ENCODE measurements at regions not wholly inside any gene's neighbourhood (a gene's known extent, or its start where the extent isn't known, plus 50 kb on each side); places are given as distances from the start of the nearest gene placed in this dataset.

- no peak for TF ChIP-seq VEZF1 (CRISPR knock-in tag; IDR thresholded peaks at IDR 0.05)
- TF ChIP-seq ETV6 (IDR thresholded peaks at IDR 0.05; ENCODE audit: borderline replicate concordance in 1 of 2, low read depth in 2 of 2, low read length in 1 of 2): no peak
- no peak for TF ChIP-seq ETV6 (CRISPR knock-in tag; IDR thresholded peaks at IDR 0.05; ENCODE audit: borderline replicate concordance)
- TF ChIP-seq RCOR1 (IDR thresholded peaks at IDR 0.05; ENCODE audit: borderline replicate concordance in 1 of 2, low read depth in 2 of 2, low read length in 2 of 2): no peak
- TF ChIP-seq ZNF212 (CRISPR knock-in tag; IDR thresholded peaks at IDR 0.05): no peak
Measured at GRCh38 chr18:55811925-55812324, 223.9 kb upstream of the TCF4 start (continued).

GRCh38 chr18:55805666-55806065 lies 217.7 kb upstream of the TCF4 start:
- no peak overlapping the region for H2AFZ ChIP-seq (ENCODE audit: low read depth, low read length)
- no peaks in the 10 kb centered on the region for H3K27me3 ChIP-seq (ENCODE audit: control insufficient read depth in 2 of 2, insufficient read depth in 2 of 2, low read length in 2 of 2)
- no peaks in the 10 kb centered on the region for H3K79me2 ChIP-seq (ENCODE audit: control insufficient read depth, insufficient read depth, low read length)
- no TSS peak for BruUV-seq (replicated peaks)
- ChIA-PET CTCF (ENCODE audit: low intra/inter-chr PET ratio) (no interaction called here), POLR2A (no interaction called here)
- H3K9ac ChIP-seq (ENCODE audit: insufficient read depth in 1 of 2, low read depth in 2 of 2, low read length in 2 of 2): no peak overlapping the region
- no peaks in the 10 kb centered on the region for H3K36me3 ChIP-seq (ENCODE audit: control insufficient read depth, insufficient read depth, low read length)
- no peaks in the 10 kb centered on the region for H3K4me1 ChIP-seq (replicated peaks in 1 of 2; ENCODE audit: control insufficient read depth in 2 of 2, insufficient read depth in 2 of 2, low read length in 2 of 2)
- no peak for DNase-seq (ENCODE audit: extremely low read depth in 1 of 4, low spot score in 3 of 4)
- WGBS (ENCODE audit: insufficient coverage, low coverage, missing lambda C conversion rate): 8% methylated on average over 3 of the region's 3 CpGs
- in situ Hi-C loops (cut with MboI) (no loop called here), intact Hi-C loops (cut with micrococcal nuclease) (no loop called here)
- FAIRE-seq: no peak
- H3K9me1 ChIP-seq (ENCODE audit: control insufficient read depth, insufficient read depth, low read length): no peaks in the 10 kb centered on the region
- no peak overlapping the region for H3K27ac ChIP-seq (ENCODE audit: extremely low read depth, low read depth, low read length)
- H3K9me3 ChIP-seq (replicated peaks; ENCODE audit: control insufficient read depth, insufficient read depth, low read depth, low read length): no peaks in the 10 kb centered on the region
- no peaks in the 10 kb centered on the region for H4K20me1 ChIP-seq (replicated peaks; ENCODE audit: control insufficient read depth, insufficient read depth, low read length)
- H3K4me3 ChIP-seq: no peak overlapping the region
- H3K4me2 ChIP-seq (ENCODE audit: insufficient read depth, low read length): no peak overlapping the region
- no peak for ATAC-seq
- TF ChIP-seq SMAD4 (CRISPR knock-in tag; conservative IDR thresholded peaks at IDR 0.05) (no peak), SMARCA5 (IDR thresholded peaks at IDR 0.05) (no peak), ZBTB7A (IDR thresholded peaks at IDR 0.05; ENCODE audit: borderline replicate concordance, control insufficient read depth, low read depth, low read length) (no peak), FOSL1 (tag; conservative IDR thresholded peaks at IDR 0.05) (no peak), ZNF12 (CRISPR knock-in tag; IDR thresholded peaks at IDR 0.05) (no peak), HIVEP1 (CRISPR knock-in tag; IDR thresholded peaks at IDR 0.05) (no peak), CREB1 (IDR thresholded peaks at IDR 0.05) (no peak), CREB1 (CRISPR knock-in tag; IDR thresholded peaks at IDR 0.05) (no peak), SNIP1 (IDR thresholded peaks at IDR 0.05; ENCODE audit: low read depth) (no peak), ZNF184 (CRISPR knock-in tag; IDR thresholded peaks at IDR 0.05) (no peak), DMBX1 (CRISPR knock-in tag; IDR thresholded peaks at IDR 0.05; ENCODE audit: borderline replicate concordance) (no peak), SOX6 (IDR thresholded peaks at IDR 0.05) (no peak), IRF2 (CRISPR knock-in tag; IDR thresholded peaks at IDR 0.05) (no peak), HMGN3 (IDR thresholded peaks at IDR 0.05; ENCODE audit: borderline replicate concordance, extremely low read depth, insufficient read length, low read depth, low read length) (no peak), ATF6 (CRISPR knock-in tag; IDR thresholded peaks at IDR 0.05) (no peak), RBM22 (IDR thresholded peaks at IDR 0.05; ENCODE audit: low read depth, low read length, poor library complexity, severe bottlenecking) (no peak), ZNF445 (CRISPR knock-in tag; IDR thresholded peaks at IDR 0.05; ENCODE audit: low read depth) (no peak)
